GM23338 (cell line): ENCODE measurements at regions not wholly inside any gene's neighbourhood (a gene's known extent, or its start where the extent isn't known, plus 50 kb on each side); places are given as distances from the start of the nearest gene placed in this dataset.

Experiments used
- EZH2 ChIP-seq: fragments of 200-600 bp; sonication (generic); IDR thresholded peaks from one replicate; pipeline ENCODE4 v1.8.0; 2017; ENCODE audit warnings: antibody characterized with exemption, mild to moderate bottlenecking, low read depth; ENCODE audit not compliant: unreplicated experiment
- JUNB ChIP-seq: IDR thresholded peaks from one replicate; pipeline ENCODE4 v1.6.1; 2016; ENCODE audit warnings: antibody characterized with exemption; ENCODE audit not compliant: unreplicated experiment
- POLR2AphosphoS5 ChIP-seq: IDR thresholded peaks from 2 replicates; pipeline ENCODE4 v1.6.1; 2016; ENCODE audit warnings: antibody characterized with exemption, low read depth
- ZNF114 ChIP-seq: fragments of 250-450 bp; sonication (Bioruptor Pico); IDR thresholded peaks from 2 replicates; pipeline ENCODE4 v1.5.0; 2020; ENCODE audit warnings: mild to moderate bottlenecking, moderate library complexity
- TF ChIP-seq, protein P1 (sequence below), 2 experiments: fragments of 200-600 bp in 1 of 2; sonication (generic) in 1 of 2; conservative IDR thresholded peaks; 2 replicates each; pipeline versions ENCODE4 v1.5.1 to v1.6.1; 2016 to 2017; ENCODE audit warnings: antibody characterized with exemption in 2 of 2, low read depth in 2 of 2, mild to moderate bottlenecking in 2 of 2, moderate library complexity in 1 of 2

DNA sequence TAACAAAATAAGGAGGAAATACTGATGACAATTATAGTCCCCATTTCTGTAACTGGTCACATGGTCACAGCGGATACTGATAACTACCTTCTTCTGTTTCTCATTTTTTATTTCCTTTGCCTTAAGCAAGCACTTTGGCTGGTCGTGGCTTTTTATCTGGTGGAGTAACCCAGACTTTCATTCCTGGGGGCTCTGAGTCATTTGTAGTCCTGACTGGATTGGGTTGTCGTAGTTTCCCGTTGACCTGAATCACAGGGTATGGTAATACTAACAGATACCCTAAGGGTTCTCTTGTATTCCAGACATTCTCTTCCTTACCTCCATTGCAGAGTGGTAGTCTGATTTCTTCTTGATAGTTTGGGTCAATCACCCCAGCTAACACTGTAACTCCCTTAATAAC is 500.3 kb upstream of the ADGRB3 start:
- TF ChIP-seq, protein P1, sequence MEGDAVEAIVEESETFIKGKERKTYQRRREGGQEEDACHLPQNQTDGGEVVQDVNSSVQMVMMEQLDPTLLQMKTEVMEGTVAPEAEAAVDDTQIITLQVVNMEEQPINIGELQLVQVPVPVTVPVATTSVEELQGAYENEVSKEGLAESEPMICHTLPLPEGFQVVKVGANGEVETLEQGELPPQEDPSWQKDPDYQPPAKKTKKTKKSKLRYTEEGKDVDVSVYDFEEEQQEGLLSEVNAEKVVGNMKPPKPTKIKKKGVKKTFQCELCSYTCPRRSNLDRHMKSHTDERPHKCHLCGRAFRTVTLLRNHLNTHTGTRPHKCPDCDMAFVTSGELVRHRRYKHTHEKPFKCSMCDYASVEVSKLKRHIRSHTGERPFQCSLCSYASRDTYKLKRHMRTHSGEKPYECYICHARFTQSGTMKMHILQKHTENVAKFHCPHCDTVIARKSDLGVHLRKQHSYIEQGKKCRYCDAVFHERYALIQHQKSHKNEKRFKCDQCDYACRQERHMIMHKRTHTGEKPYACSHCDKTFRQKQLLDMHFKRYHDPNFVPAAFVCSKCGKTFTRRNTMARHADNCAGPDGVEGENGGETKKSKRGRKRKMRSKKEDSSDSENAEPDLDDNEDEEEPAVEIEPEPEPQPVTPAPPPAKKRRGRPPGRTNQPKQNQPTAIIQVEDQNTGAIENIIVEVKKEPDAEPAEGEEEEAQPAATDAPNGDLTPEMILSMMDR (conservative IDR thresholded peaks at IDR 0.05; ENCODE audit: low read depth in 2 of 2) = no peak
- no peak for TF ChIP-seq POLR2AphosphoS5
- no peak for TF ChIP-seq EZH2
- no peak for TF ChIP-seq JUNB
- no peak for TF ChIP-seq ZNF114 (CRISPR knock-in tag)
